PC-3 (cell line): ENCODE measurements at regions not wholly inside any gene's neighbourhood (a gene's known extent, or its start where the extent isn't known, plus 50 kb on each side); places are given as distances from the start of the nearest gene placed in this dataset.

ENCODE experiments used
- ATAC-seq: fragments of 200-7000 bp; cut with Tn5 transposase; 2 replicates; pipeline ENCODE4 v1.9.1; 2020; ENCODE audit warnings: mild to moderate bottlenecking, moderate library complexity
- BruUV-seq: library from RNA; stranded (reverse); fragments of 400-500 nt; replicated peaks from 2 replicates; lab custom pipeline; 2021; lab: Mats Ljungman, UMichigan
- CTCF ChIA-PET: fragments of 300-600 bp; sonication (Branson Sonifier 250); formaldehyde crosslinking; loops from one replicate; lab custom pipeline; 2022; ENCODE audit warnings: antibody characterized with exemption; lab: Charles Lee
- POLR2A ChIA-PET: fragments of 300-600 bp; sonication (Branson Sonifier 250); formaldehyde crosslinking; loops from one replicate; lab custom pipeline; 2022; ENCODE audit warnings: antibody characterized with exemption; ENCODE audit not compliant: unreplicated experiment; lab: Charles Lee
- DNase-seq: peaks from one replicate; pipeline ENCODE4 v3.0.0-alpha.2; 2015
- H2AFZ ChIP-seq: fragments of 300-600 bp; sonication (generic); 2 replicates; pipeline ENCODE4 v1.6.0; 2016; ENCODE audit warnings: antibody characterized with exemption, low read length
- H3F3A ChIP-seq: fragments of 300-600 bp; sonication (generic); one replicate; pipeline ENCODE4 v1.6.0; 2017; ENCODE audit warnings: antibody characterized with exemption, low read length, control low read depth, mild to moderate bottlenecking; ENCODE audit not compliant: unreplicated experiment
- H3K27ac ChIP-seq: fragments of 300-600 bp; sonication (generic); 2 replicates; pipeline ENCODE4 v1.5.1; 2016; ENCODE audit warnings: mild to moderate bottlenecking, low read length
- H3K27me3 ChIP-seq: fragments of 300-600 bp; sonication (generic); 2 replicates; pipeline ENCODE4 v1.6.1; 2016; ENCODE audit warnings: low read length, mixed read lengths
- H3K36me3 ChIP-seq: fragments of 300-600 bp; sonication (generic); 2 replicates; pipeline ENCODE4 v1.6.1; 2016; ENCODE audit warnings: low read depth, mixed run types, low read length, mixed read lengths
- H3K4me1 ChIP-seq: fragments of 300-600 bp; sonication (generic); 2 replicates; pipeline ENCODE4 v1.5.1; 2016; ENCODE audit warnings: low read length; ENCODE audit not compliant: insufficient read depth
- H3K4me2 ChIP-seq: fragments of 300-600 bp; sonication (generic); 2 replicates; pipeline ENCODE4 v1.6.0; 2016; ENCODE audit warnings: low read length
- H3K4me3 ChIP-seq: fragments of 300-600 bp; sonication (generic); 2 replicates; pipeline ENCODE4 v1.5.1; 2016; ENCODE audit warnings: mild to moderate bottlenecking, low read length, mixed read lengths
- H3K79me2 ChIP-seq: fragments of 300-600 bp; sonication (generic); 2 replicates; pipeline ENCODE4 v1.6.1; 2017; ENCODE audit warnings: low read length, mixed read lengths
- H3K9ac ChIP-seq: fragments of 300-600 bp; sonication (generic); 2 replicates; pipeline ENCODE4 v1.6.0; 2016; ENCODE audit warnings: mild to moderate bottlenecking, low read length
- H3K9me2 ChIP-seq: fragments of 300-600 bp; sonication (generic); replicated peaks from 2 replicates; pipeline ENCODE4 v1.6.1; 2016; ENCODE audit warnings: mixed run types, low read length, mixed read lengths
- H3K9me3 ChIP-seq: fragments of 300-600 bp; sonication (generic); 2 replicates; pipeline ENCODE4 v1.6.1; 2016; ENCODE audit warnings: low read length, mixed read lengths
- H4K20me1 ChIP-seq: fragments of 300-600 bp; sonication (generic); 2 replicates; pipeline ENCODE4 v1.6.1; 2016; ENCODE audit warnings: low read length, mixed read lengths
- CTCF ChIP-seq: fragments of 300-600 bp; sonication (generic); conservative IDR thresholded peaks from 2 replicates; pipeline ENCODE4 v1.5.1; 2017; ENCODE audit warnings: antibody characterized with exemption, low read depth, mild to moderate bottlenecking, low read length
- EZH2 ChIP-seq: fragments of 300-600 bp; sonication (generic); IDR thresholded peaks from one replicate; pipeline ENCODE4 v1.6.1; 2017; ENCODE audit warnings: antibody characterized with exemption, mild to moderate bottlenecking, low read length; ENCODE audit not compliant: unreplicated experiment
- EZH2phosphoT487 ChIP-seq: fragments of 300-600 bp; sonication (generic); IDR thresholded peaks from 2 replicates; pipeline ENCODE4 v1.6.1; 2018; ENCODE audit warnings: mild to moderate bottlenecking, antibody characterized with exemption, low read length, borderline replicate concordance
- intact Hi-C: fragments of 100-400 bp; cut with micrococcal nuclease; formaldehyde crosslinking; loops from 2 replicates; pipeline ENCODE4 v1.9.0; 2023

- Histone ChIP-seq H2AFZ (no peak overlapping the region), H3K9me3 (no peaks in the 10 kb centered on the region), H3K27ac (no peak overlapping the region), H3K36me3 (no peaks in the 10 kb centered on the region), H3K4me2 (no peak overlapping the region), H3K9me2 (no peaks in the 10 kb centered on the region), H3K79me2 (no peaks in the 10 kb centered on the region), H3F3A (peaks cover 5% of the 10 kb centered on the region), H3K4me1 (peaks cover 40% of the 10 kb centered on the region), H3K27me3 (no peaks in the 10 kb centered on the region), H3K4me3 (no peak overlapping the region), H3K9ac (no peak overlapping the region), H4K20me1 (no peaks in the 10 kb centered on the region)
- no TSS peak for BruUV-seq
- ATAC-seq, result no peak
- TF ChIP-seq CTCF (no peak), EZH2phosphoT487 (no peak), EZH2 (no peak)
- CTCF ChIA-PET, result no interaction called here
- intact Hi-C loops, result no loop called here
- POLR2A ChIA-PET, result no interaction called here
- DNase-seq, result no peak
These were observed 134.5 kb downstream of the ADAMTS15 start for GRCh38 chr11:130582981-130583380.

GRCh38 chr11:130583801-130584211 lies 135.4 kb downstream of the ADAMTS15 start:
- H3K9ac ChIP-seq, result no peak overlapping the region
- intact Hi-C loops, result loop anchor here (2.0 kb wide), 1 partner anchor 149 kb away; no protein-coding TSS in a partner anchor
- H3K27ac ChIP-seq, result no peak overlapping the region
- peaks cover 5% of the 10 kb centered on the region for H3F3A ChIP-seq
- ChIA-PET CTCF (no interaction called here), POLR2A (no interaction called here)
- DNase-seq (no peak), ATAC-seq (no peak)
- TF ChIP-seq CTCF (no peak), EZH2 (no peak), EZH2phosphoT487 (no peak)
- H3K4me3 ChIP-seq, result no peak overlapping the region
- H3K9me2 ChIP-seq, result no peaks in the 10 kb centered on the region
- H4K20me1 ChIP-seq, result no peaks in the 10 kb centered on the region
- H3K79me2 ChIP-seq, result no peaks in the 10 kb centered on the region
- BruUV-seq, result no TSS peak
- H3K36me3 ChIP-seq, result no peaks in the 10 kb centered on the region
- H3K4me2 ChIP-seq, result no peak overlapping the region
- H2AFZ ChIP-seq, result no peak overlapping the region
- peaks cover 40% of the 10 kb centered on the region for H3K4me1 ChIP-seq
- H3K27me3 ChIP-seq, result no peaks in the 10 kb centered on the region
- H3K9me3 ChIP-seq, result no peaks in the 10 kb centered on the region

- Histone ChIP-seq H3K79me2 (no peaks in the 10 kb centered on the region), H3K4me1 (peaks cover 30% of the 10 kb centered on the region), H3K9me2 (no peaks in the 10 kb centered on the region), H3K27ac (peak overlapping the region; percentile 75), H3K9me3 (no peaks in the 10 kb centered on the region), H3K4me3 (no peak overlapping the region), H3K9ac (peak overlapping the region; percentile 19; the same call in 1 of the 2 replicates), H3F3A (no peaks in the 10 kb centered on the region), H2AFZ (no peak overlapping the region), H3K36me3 (no peaks in the 10 kb centered on the region), H3K4me2 (peak overlapping the region; percentile 5; the same call in 1 of the 2 replicates), H4K20me1 (no peaks in the 10 kb centered on the region), H3K27me3 (no peaks in the 10 kb centered on the region)
- CTCF ChIA-PET, result no interaction called here
- POLR2A ChIA-PET, result no interaction called here
- no TSS peak for BruUV-seq
- DNase-seq (peak; percentile 75), ATAC-seq (peak; percentile 90)
- intact Hi-C loops, result loop anchor here (2.0 kb wide), 1 partner anchor 151 kb away; no protein-coding TSS in a partner anchor
- TF ChIP-seq EZH2phosphoT487, result no peak
- no peak; the same call in 1 of the 2 replicates for TF ChIP-seq CTCF
- no peak for TF ChIP-seq EZH2
These were observed 137.1 kb downstream of the ADAMTS15 start for GRCh38 chr11:130585545-130585944.
